HK-2 (cell line): ENCODE measurements at regions not wholly inside any gene's neighbourhood (a gene's known extent, or its start where the extent isn't known, plus 50 kb on each side); places are given as distances from the start of the nearest gene placed in this dataset.
"Not testable (repeated sequence)": the region's sequence is repeated elsewhere in the genome, so short reads cannot be mapped to it uniquely, and the experiment has no call there.

Experiments
- DNase-seq: peaks from one replicate; pipeline ENCODE4 v3.0.0-alpha.2; 2018; ENCODE audit not compliant: unreplicated experiment

- DNase-seq: no peak
Observed at GRCh38 chr1:118828038-118828437, 160.1 kb downstream of the TBX15 start.

- no peak for DNase-seq
Observed at GRCh38 chr1:118827636-118828035, 160.5 kb downstream of the TBX15 start.

GRCh38 chr1:118827207-118827606 lies 160.9 kb downstream of the TBX15 start:
- DNase-seq: no peak

GRCh38 chr1:118826669-118827068 lies 161.5 kb downstream of the TBX15 start:
- no peak for DNase-seq

- no peak for DNase-seq
Observed at GRCh38 chr1:118825619-118826018, 162.5 kb downstream of the TBX15 start.

GRCh38 chr1:118821801-118822200 lies 166.3 kb downstream of the TBX15 start:
- DNase-seq: no peak

- no peak for DNase-seq
Observed at GRCh38 chr1:118820864-118821263, 167.3 kb downstream of the TBX15 start.

- DNase-seq: no peak
Observed at GRCh38 chr1:118815909-118816308, 172.2 kb downstream of the TBX15 start.

GRCh38 chr1:118812555-118812954 lies 175.6 kb downstream of the TBX15 start:
- DNase-seq: no peak

- DNase-seq: no peak
Observed at GRCh38 chr1:118811156-118811555, 177.0 kb downstream of the TBX15 start.

- no peak for DNase-seq
Observed at GRCh38 chr1:118809586-118809985, 178.6 kb downstream of the TBX15 start.

GRCh38 chr1:118803128-118803527 lies 185.0 kb downstream of the TBX15 start:
- not testable (repeated sequence) for DNase-seq

GRCh38 chr1:118791094-118791691 lies 196.9 kb downstream of the TBX15 start:
- DNase-seq: no peak

GRCh38 chr1:118788463-118788862 lies 199.7 kb downstream of the TBX15 start:
- DNase-seq: peak; percentile 88

- no peak for DNase-seq
Observed at GRCh38 chr1:118786454-118787155, 201.5 kb downstream of the TBX15 start.

GRCh38 chr1:118785246-118785645 lies 202.9 kb downstream of the TBX15 start:
- DNase-seq: peak; percentile 53

- DNase-seq: no peak
Observed at GRCh38 chr1:118783095-118783758, 204.9 kb downstream of the TBX15 start.

GRCh38 chr1:118773656-118774055 lies 214.5 kb downstream of the TBX15 start:
- no peak for DNase-seq

GRCh38 chr1:118767971-118768370 lies 220.2 kb downstream of the TBX15 start:
- DNase-seq: no peak

GRCh38 chr1:118753976-118754375 lies 234.2 kb downstream of the TBX15 start:
- no peak for DNase-seq

GRCh38 chr1:118751166-118751565 lies 237.0 kb downstream of the TBX15 start:
- no peak for DNase-seq

GRCh38 chr1:118744420-118744819 lies 243.7 kb downstream of the TBX15 start:
- no peak for DNase-seq

GRCh38 chr1:118739501-118739900 lies 248.6 kb downstream of the TBX15 start:
- no peak for DNase-seq
